ENCODE measurements at regions not wholly inside any gene's neighbourhood (a gene's known extent, or its start where the extent isn't known, plus 50 kb on each side); places are given as distances from the start of the nearest gene placed in this dataset.

- Histone ChIP-seq H3K4me1 (peaks cover 4% of the 10 kb centered on the region), H3K4me3 (no peak overlapping the region), H3K27ac (no peak overlapping the region), H3K27me3 (no peaks in the 10 kb centered on the region), H3K36me3 (no peaks in the 10 kb centered on the region), H3K9me3 (no peaks in the 10 kb centered on the region)
- TF ChIP-seq POLR2AphosphoS5 (IDR thresholded peaks at IDR 0.05) = no peak
- TF ChIP-seq EP300 (IDR thresholded peaks at IDR 0.05) = no peak
- no peak for TF ChIP-seq CTCF (IDR thresholded peaks at IDR 0.05)
- TF ChIP-seq POLR2A (IDR thresholded peaks at IDR 0.05) = no peak
- DNase-seq (ENCODE audit: low spot score in 2 of 2) = no peak
- WGBS = 79% methylated on average over 17 of the region's 17 CpGs
Measured at GRCh38 chr2:238716585-238716984, 131.3 kb upstream of the TWIST2 start.

GRCh38 chr2:238717084-238717483, 130.8 kb upstream of the TWIST2 start:
- H3K27me3 ChIP-seq = no peaks in the 10 kb centered on the region
- H3K9me3 ChIP-seq = no peaks in the 10 kb centered on the region
- TF ChIP-seq EP300 (IDR thresholded peaks at IDR 0.05) = no peak
- no peak for TF ChIP-seq POLR2AphosphoS5 (IDR thresholded peaks at IDR 0.05)
- TF ChIP-seq POLR2A (IDR thresholded peaks at IDR 0.05) = no peak
- no peak for TF ChIP-seq CTCF (IDR thresholded peaks at IDR 0.05)
- no peak overlapping the region for H3K27ac ChIP-seq
- no peak for DNase-seq (ENCODE audit: low spot score in 2 of 2)
- H3K4me3 ChIP-seq = no peak overlapping the region
- H3K36me3 ChIP-seq = no peaks in the 10 kb centered on the region
- peaks cover 4% of the 10 kb centered on the region for H3K4me1 ChIP-seq
- WGBS = 92% methylated on average over 9 of the region's 9 CpGs

- no peak overlapping the region for H3K4me3 ChIP-seq
- no peaks in the 10 kb centered on the region for H3K36me3 ChIP-seq
- H3K27me3 ChIP-seq = no peaks in the 10 kb centered on the region
- TF ChIP-seq POLR2A (IDR thresholded peaks at IDR 0.05) = no peak
- no peak for TF ChIP-seq CTCF (IDR thresholded peaks at IDR 0.05)
- no peak for TF ChIP-seq POLR2AphosphoS5 (IDR thresholded peaks at IDR 0.05)
- TF ChIP-seq EP300 (IDR thresholded peaks at IDR 0.05) = no peak
- no peaks in the 10 kb centered on the region for H3K9me3 ChIP-seq
- H3K27ac ChIP-seq = no peak overlapping the region
- 66% methylated on average over 10 of the region's 10 CpGs for whole genome bisulfite sequencing
- no peak for DNase-seq (ENCODE audit: low spot score in 2 of 2)
- H3K4me1 ChIP-seq = peaks cover 4% of the 10 kb centered on the region
Measured at GRCh38 chr2:238719641-238720040, 128.2 kb upstream of the TWIST2 start.

- no peak overlapping the region for H3K4me3 ChIP-seq
- no peaks in the 10 kb centered on the region for H3K36me3 ChIP-seq
- TF ChIP-seq POLR2AphosphoS5 (IDR thresholded peaks at IDR 0.05) = no peak
- peak; percentile 11 to 59 for TF ChIP-seq CTCF (IDR thresholded peaks at IDR 0.05)
- no peak for TF ChIP-seq EP300 (IDR thresholded peaks at IDR 0.05)
- 34% methylated on average over 15 of the region's 15 CpGs for WGBS
- no peak overlapping the region for H3K27ac ChIP-seq
- no peak for DNase-seq (ENCODE audit: low spot score in 2 of 2)
- no peaks in the 10 kb centered on the region for H3K27me3 ChIP-seq
- peaks cover 4% of the 10 kb centered on the region for H3K4me1 ChIP-seq
- no peaks in the 10 kb centered on the region for H3K9me3 ChIP-seq
Measured at GRCh38 chr2:238720232-238720672, 127.6 kb upstream of the TWIST2 start.

- no peak for DNase-seq (ENCODE audit: low spot score in 2 of 2)
- H3K27me3 ChIP-seq = no peaks in the 10 kb centered on the region
- H3K27ac ChIP-seq = no peak overlapping the region
- TF ChIP-seq EP300 (IDR thresholded peaks at IDR 0.05) (no peak), POLR2AphosphoS5 (IDR thresholded peaks at IDR 0.05) (no peak), CTCF (IDR thresholded peaks at IDR 0.05) (no peak), POLR2A (IDR thresholded peaks at IDR 0.05) (no peak)
- H3K4me1 ChIP-seq = peaks cover 7% of the 10 kb centered on the region
- no peaks in the 10 kb centered on the region for H3K9me3 ChIP-seq
- H3K4me3 ChIP-seq = no peak overlapping the region
- no peaks in the 10 kb centered on the region for H3K36me3 ChIP-seq
- 94% methylated on average over 14 of the region's 14 CpGs for WGBS
Measured at GRCh38 chr2:238722181-238722580, 125.7 kb upstream of the TWIST2 start.

Measured in suprapubic skin (tissue), 4 donors.